ENCODE measurements at regions not wholly inside any gene's neighbourhood (a gene's known extent, or its start where the extent isn't known, plus 50 kb on each side); places are given as distances from the start of the nearest gene placed in this dataset.

- TF ChIP-seq, protein P1, sequence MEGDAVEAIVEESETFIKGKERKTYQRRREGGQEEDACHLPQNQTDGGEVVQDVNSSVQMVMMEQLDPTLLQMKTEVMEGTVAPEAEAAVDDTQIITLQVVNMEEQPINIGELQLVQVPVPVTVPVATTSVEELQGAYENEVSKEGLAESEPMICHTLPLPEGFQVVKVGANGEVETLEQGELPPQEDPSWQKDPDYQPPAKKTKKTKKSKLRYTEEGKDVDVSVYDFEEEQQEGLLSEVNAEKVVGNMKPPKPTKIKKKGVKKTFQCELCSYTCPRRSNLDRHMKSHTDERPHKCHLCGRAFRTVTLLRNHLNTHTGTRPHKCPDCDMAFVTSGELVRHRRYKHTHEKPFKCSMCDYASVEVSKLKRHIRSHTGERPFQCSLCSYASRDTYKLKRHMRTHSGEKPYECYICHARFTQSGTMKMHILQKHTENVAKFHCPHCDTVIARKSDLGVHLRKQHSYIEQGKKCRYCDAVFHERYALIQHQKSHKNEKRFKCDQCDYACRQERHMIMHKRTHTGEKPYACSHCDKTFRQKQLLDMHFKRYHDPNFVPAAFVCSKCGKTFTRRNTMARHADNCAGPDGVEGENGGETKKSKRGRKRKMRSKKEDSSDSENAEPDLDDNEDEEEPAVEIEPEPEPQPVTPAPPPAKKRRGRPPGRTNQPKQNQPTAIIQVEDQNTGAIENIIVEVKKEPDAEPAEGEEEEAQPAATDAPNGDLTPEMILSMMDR (IDR thresholded peaks at IDR 0.05): no peak
- TF ChIP-seq TCF7 (CRISPR knock-in tag; IDR thresholded peaks at IDR 0.05; ENCODE audit: low read depth) (no peak), ZNF263 (CRISPR knock-in tag; IDR thresholded peaks at IDR 0.05; ENCODE audit: low read depth) (no peak), OVOL2 (CRISPR knock-in tag; IDR thresholded peaks at IDR 0.05; ENCODE audit: borderline replicate concordance) (no peak), E2F4 (CRISPR knock-in tag; IDR thresholded peaks at IDR 0.05; ENCODE audit: borderline replicate concordance, low read depth) (no peak), RORB (CRISPR knock-in tag; IDR thresholded peaks at IDR 0.05) (no peak), TEAD4 (CRISPR knock-in tag; IDR thresholded peaks at IDR 0.05) (no peak)
- TF ChIP-seq, protein P2, sequence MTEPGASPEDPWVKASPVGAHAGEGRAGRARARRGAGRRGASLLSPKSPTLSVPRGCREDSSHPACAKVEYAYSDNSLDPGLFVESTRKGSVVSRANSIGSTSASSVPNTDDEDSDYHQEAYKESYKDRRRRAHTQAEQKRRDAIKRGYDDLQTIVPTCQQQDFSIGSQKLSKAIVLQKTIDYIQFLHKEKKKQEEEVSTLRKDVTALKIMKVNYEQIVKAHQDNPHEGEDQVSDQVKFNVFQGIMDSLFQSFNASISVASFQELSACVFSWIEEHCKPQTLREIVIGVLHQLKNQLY (CRISPR knock-in tag; IDR thresholded peaks at IDR 0.05): no peak
- TF ChIP-seq, protein P3, sequence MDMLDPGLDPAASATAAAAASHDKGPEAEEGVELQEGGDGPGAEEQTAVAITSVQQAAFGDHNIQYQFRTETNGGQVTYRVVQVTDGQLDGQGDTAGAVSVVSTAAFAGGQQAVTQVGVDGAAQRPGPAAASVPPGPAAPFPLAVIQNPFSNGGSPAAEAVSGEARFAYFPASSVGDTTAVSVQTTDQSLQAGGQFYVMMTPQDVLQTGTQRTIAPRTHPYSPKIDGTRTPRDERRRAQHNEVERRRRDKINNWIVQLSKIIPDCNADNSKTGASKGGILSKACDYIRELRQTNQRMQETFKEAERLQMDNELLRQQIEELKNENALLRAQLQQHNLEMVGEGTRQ (CRISPR knock-in tag; IDR thresholded peaks at IDR 0.05): no peak
These were observed 125.8 kb upstream of the COPS8 start for GRCh38 chr2:236959876-236960275.
